Smooth muscle cell (in vitro differentiated cells): ENCODE measurements at regions not wholly inside any gene's neighbourhood (a gene's known extent, or its start where the extent isn't known, plus 50 kb on each side); places are given as distances from the start of the nearest gene placed in this dataset.

ENCODE experiments used
- DNase-seq: peaks from one replicate; lab custom pipeline; 2025; ENCODE audit not compliant: unreplicated experiment; lab: John Stamatoyannopoulos, UW
- H2AFZ ChIP-seq: fragments of 200-600 bp; sonication (generic); 2 replicates; pipeline ENCODE4 v1.6.0; 2016; ENCODE audit warnings: antibody characterized with exemption, low read depth, mild to moderate bottlenecking
- H3F3A ChIP-seq: fragments of 200-600 bp; sonication (generic); 2 replicates; pipeline ENCODE4 v1.6.0; 2017; ENCODE audit warnings: antibody characterized with exemption, low read depth
- H3K27ac ChIP-seq: fragments of 200-600 bp; sonication (generic); 2 replicates; pipeline ENCODE4 v1.5.1; 2016; ENCODE audit warnings: low read depth, mild to moderate bottlenecking
- H3K27me3 ChIP-seq: fragments of 200-600 bp; sonication (generic); 2 replicates; pipeline ENCODE4 v1.6.1; 2016; ENCODE audit warnings: low read depth, mild to moderate bottlenecking
- H3K36me3 ChIP-seq: fragments of 200-600 bp; sonication (generic); 2 replicates; pipeline ENCODE4 v1.5.1; 2016; ENCODE audit warnings: low read depth
- H3K4me1 ChIP-seq: fragments of 200-600 bp; sonication (generic); 2 replicates; pipeline ENCODE4 v1.5.1; 2016; ENCODE audit warnings: low read depth
- H3K4me2 ChIP-seq: fragments of 200-600 bp; sonication (generic); 2 replicates; pipeline ENCODE4 v1.6.0; 2016; ENCODE audit warnings: mild to moderate bottlenecking
- H3K4me3 ChIP-seq: fragments of 200-600 bp; sonication (generic); 2 replicates; pipeline ENCODE4 v1.5.1; 2016; ENCODE audit warnings: mild to moderate bottlenecking
- H3K79me2 ChIP-seq: fragments of 200-600 bp; sonication (generic); 2 replicates; pipeline ENCODE4 v1.6.0; 2016; ENCODE audit warnings: low read depth, mild to moderate bottlenecking
- H3K9ac ChIP-seq: fragments of 200-600 bp; sonication (generic); 2 replicates; pipeline ENCODE4 v1.6.0; 2016; ENCODE audit warnings: low read depth
- H3K9me3 ChIP-seq: fragments of 200-600 bp; sonication (generic); replicated peaks from 2 replicates; pipeline ENCODE4 v1.5.1; 2016; ENCODE audit warnings: low read depth
- H4K20me1 ChIP-seq: fragments of 200-600 bp; sonication (generic); 2 replicates; pipeline ENCODE4 v1.6.0; 2016; ENCODE audit warnings: low read depth
- CTCF ChIP-seq: fragments of 200-600 bp; sonication (generic); IDR thresholded peaks from 2 replicates; pipeline ENCODE4 v1.5.1; 2017; ENCODE audit warnings: borderline replicate concordance, mild to moderate bottlenecking, antibody characterized with exemption; ENCODE audit not compliant: insufficient read depth, poor library complexity, severe bottlenecking
- WGBS: methylation state at CpG from one replicate; pipeline ENCODE4 v1.1.7; 2016; ENCODE audit warnings: low lambda C conversion rate; 5-methylcytosine and 5-hydroxymethylcytosine counted together

GRCh38 chr3:15155840-15156360, 50.1 kb upstream of the CAPN7 start:
- Histone ChIP-seq H3K79me2 (no peaks in the 10 kb centered on the region), H3K27me3 (peaks cover 51% of the 10 kb centered on the region), H3F3A (no peaks in the 10 kb centered on the region), H3K36me3 (no peaks in the 10 kb centered on the region), H3K4me2 (no peak overlapping the region), H3K9me3 (no peaks in the 10 kb centered on the region), H3K9ac (no peak overlapping the region), H3K4me1 (no peaks in the 10 kb centered on the region), H3K4me3 (no peak overlapping the region), H2AFZ (no peak overlapping the region), H3K27ac (no peak overlapping the region), H4K20me1 (no peaks in the 10 kb centered on the region)
- WGBS: 88% methylated on average over 4 of the region's 4 CpGs
- TF ChIP-seq CTCF: no peak
- no peak for DNase-seq
